AG08395 (cell line): ENCODE measurements at regions not wholly inside any gene's neighbourhood (a gene's known extent, or its start where the extent isn't known, plus 50 kb on each side); places are given as distances from the start of the nearest gene placed in this dataset.

Experiments used
- DNase-seq: peaks from one replicate; pipeline ENCODE4 v3.0.0; 2012; ENCODE audit warnings: mixed read lengths, low spot score

DNA sequence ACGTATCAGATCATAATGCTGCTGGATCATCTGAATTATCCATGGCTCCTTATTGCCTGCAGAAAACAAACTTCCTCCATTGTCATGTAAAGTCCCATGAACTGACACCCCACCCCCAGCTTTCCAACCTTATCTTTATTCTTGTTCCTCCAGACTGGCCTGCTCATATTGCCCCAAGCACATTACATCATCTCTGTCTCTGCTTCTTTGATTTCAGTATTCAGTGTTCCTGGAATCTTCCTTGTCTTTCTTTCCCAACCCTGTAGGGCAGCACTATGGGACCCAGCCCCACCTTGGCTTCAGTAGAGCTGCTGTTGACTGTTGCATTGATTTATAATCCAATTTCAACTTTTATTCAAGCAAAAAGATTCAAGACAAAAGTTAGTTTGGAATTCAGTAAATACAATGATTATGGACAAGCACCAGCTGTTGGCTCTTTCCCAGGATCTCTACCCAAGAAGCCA, 187.5 kb upstream of the ECI2 start:
- no peak for DNase-seq

DNA sequence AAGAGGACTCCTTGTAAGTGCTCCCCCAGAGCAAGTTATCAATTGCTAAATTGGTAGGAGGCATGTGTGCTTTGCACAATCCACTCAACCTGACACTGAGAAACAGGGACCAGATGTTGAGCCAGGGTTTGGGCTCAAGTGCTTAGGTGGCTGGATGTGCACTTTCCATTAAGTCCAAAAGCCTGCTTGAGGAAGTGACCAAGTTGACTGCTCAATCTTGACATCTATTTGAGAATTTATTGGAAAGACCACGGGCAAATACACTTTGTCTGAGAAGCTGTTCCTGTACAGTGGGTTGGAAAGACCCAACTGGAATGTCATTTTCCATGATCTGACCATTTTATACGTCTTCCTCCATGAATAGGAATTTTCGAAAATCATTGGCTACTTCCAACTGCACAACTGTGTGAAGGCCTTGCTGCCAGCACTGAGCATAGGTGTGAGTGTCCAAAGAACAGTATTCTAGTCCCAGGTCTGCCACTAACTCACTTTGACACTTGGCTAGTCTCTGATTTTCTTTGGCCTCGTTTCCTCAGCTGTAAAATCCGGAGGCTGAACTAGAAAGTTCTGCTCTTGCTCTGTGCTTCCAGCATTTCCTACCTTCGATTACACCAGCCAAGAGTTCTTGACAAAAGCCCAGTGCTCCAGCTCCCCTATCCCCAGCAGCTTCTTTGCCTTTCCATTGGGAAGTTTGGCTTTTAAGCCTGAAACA, 186.9 kb upstream of the ECI2 start:
- no peak for DNase-seq

DNA sequence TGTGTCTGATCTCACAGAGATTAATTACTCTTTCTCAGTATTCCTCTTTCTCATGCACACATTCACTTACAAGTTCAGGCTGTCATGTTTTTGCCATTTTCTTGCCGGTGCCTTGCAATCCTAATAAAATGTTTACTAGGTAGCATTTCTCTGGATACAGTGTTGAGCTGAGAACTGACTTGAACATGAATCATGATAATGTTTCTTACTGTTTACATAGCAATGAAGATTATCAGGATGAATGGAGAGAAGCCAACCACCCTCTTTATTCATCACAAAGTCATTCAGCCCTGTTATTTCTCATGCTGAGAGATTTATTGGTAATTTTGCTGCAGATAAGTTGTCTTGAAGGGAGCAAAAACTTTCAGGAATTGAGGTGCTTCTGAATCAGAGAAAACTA, 185.5 kb upstream of the ECI2 start:
- peak; percentile 79 for DNase-seq

DNA sequence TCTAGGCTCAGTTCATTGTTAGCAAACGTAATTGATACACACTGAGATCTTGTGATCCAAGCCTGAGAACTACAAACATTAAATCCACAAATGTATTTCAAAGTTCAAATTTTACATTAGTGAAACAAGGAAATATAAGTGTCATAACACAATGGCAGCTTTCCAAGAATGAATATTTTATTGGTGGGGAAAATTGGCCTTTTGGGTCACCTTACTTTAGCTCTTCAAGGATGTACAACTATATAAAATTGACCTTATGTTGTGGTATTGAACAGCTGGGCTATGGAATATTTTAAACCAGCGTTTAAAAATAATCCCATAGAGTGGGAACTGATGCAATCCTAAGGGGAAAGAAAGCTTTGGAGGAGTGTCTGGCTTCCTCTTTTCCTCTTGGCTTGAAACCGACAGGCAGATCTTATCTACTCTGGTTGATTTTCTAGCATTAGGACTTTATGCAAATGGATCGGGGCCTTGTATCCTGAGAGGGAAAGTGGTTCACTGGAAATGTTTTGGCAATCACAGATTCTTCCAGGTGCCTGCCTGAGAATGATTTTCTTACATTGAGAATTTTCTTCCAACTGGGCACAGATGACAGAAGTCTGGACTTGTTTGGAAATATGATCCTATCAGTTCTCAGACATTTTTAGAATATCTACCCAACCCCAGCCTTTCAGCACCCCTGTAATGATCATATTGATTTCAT, 184.8 kb upstream of the ECI2 start:
- DNase-seq, result no peak

DNA sequence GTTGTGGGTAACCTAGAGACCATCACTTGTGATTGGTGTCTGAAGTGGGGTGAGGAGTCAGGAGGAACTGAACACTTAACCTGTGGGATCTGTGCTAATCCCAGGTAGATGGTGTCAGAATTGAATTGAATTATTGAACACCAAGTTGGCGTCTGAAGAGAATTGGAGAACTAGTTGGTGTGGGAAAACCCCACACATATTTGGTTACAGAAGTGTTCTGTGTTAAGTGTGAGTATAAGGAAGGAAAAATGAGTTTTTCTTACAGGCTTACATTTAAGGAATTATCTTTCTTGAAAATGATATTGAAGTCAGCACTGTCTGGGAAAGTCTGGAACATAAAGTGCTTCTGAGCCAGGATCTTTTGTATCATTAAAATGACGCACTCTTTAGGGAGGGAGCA, 182.9 kb upstream of the ECI2 start:
- no peak for DNase-seq

DNA sequence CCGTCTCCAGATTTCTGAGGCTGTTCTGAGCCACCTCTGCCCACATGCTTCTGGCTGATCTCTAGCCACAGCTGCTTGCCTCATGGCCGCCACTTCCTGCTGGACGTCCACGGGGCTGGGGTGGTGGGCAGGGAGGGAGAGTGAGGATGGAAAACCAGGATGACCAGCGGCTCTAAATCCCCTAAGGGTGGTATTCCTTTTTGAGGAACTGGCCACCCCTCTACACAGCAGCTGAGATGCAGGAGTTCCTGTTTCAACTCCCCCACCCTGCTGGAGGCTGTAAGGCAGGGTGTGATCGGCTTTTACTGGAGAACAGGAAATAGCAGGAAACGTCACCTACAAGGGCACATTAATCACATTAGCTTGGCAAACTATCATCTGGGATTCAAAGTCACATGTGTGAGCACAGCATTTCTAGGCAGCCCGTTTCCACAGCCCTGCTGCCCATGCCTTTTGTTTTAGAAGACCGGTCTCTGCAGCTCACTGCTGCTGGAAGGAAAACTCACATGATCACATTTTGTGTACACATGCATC, 181.6 kb upstream of the ECI2 start:
- DNase-seq, result peak; percentile 76

DNA sequence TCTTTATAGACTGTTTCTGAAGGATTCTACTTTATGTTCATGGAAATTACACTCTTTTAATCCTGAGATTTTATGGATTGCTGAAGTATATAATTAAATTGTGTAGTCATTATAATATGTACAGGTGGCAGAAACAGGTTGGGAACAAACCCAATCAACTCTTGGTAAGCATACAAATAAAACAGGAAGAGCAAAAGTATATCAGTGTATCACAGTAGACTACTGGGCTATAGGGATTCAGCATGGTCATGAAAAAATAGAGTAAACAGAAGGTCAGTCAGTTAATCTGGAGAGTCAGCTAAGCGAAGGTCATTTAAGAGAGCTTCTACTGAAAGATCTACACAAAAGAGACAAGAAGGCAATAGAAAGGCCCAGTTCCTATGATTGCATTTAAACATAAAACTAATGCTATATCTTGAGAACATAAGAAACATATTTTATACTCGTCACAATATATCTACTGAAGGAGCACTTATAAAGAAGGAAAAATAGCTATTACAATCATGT, 178.9 kb upstream of the ECI2 start:
- no peak for DNase-seq

DNA sequence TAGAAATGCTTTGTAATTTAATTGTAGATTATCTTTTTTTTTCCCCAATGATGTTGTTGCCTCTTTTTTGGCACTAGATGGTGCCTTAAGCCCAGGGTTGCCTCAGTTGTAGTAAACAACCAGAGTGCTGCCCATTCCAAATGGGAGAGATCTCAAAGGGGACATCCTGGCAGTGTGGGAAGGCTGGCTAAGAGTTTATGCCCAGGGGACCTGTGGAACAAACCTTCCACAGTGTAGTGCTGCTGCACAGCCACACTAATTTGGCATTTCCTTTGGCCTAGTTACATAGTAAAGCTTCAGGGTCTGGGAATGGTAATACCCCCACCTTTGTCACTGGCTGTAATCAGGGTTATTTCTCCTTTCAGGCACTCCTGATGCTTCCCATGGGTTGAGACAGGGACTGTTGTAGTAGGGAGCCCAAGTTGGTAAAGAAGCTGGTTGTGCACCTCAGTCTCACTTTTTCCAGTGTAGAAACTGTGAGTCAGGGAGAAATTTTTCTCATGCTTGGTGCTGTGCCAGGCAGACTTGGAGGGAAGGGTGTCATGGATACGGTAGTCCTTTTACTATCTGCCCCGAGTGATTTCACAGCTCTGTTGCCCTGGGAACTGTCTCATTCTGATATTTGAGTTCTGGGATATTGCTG, 177.8 kb upstream of the ECI2 start:
- peak; percentile 88 for DNase-seq

DNA sequence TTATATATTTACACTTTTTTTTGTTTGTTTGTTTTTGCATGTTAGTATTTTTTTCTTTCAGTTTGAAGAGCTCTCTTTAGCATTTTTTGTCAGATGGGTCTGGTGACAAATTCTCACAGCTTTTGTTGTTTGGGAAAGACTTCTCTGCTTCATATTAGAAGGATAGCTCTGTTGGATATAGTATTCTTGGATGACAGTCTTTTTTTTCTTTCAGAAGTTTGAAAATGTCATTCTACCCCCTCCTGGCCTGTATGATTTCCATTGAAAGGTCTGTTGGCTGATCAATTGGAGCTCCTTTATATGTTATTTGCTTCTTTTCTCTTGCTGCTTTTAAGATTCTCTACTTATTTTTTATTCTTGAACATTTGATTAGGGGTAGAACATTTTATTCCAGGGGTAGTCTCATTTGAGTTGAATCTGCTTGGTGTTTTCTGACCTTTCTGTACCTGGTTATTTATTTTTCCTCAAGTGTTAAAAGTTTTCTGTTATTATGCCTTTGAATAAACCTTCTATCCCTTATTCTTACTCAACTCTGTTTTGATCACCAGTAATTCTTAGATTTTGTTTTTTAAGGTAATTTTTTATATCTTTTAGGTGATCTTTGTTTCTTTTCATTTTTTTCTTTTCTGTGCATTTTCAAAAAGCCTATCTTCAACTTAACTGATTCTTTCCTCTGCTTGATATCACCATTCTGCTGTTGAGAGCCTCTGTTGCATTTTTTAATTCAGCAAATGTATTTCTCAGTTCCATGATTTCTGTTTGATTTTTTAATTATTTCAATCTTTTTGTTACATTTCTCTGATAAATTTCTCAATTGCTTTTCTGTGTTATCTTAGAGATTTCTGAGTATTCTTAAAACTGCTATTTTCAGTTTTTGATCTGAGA, 176.8 kb upstream of the ECI2 start:
- no peak for DNase-seq

DNA sequence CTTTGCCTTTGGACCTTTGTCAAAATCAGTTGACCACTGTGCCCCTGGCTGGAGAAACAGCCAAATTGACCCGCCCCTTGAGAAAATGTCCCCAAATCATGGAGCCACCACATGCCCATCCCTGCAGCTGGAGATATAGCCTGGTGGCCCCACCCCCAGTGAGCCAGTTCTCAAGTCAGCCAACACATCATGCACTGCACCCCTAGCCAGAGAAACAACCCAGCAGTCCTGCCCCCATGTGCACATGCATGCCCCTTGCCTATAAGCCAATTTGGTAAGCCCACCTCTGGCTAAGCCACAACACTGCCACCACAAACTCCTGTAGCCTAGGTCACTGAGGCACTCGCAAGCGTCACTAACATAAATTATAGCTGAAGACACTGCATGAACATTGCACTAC, 174.2 kb upstream of the ECI2 start:
- DNase-seq, result no peak

DNA sequence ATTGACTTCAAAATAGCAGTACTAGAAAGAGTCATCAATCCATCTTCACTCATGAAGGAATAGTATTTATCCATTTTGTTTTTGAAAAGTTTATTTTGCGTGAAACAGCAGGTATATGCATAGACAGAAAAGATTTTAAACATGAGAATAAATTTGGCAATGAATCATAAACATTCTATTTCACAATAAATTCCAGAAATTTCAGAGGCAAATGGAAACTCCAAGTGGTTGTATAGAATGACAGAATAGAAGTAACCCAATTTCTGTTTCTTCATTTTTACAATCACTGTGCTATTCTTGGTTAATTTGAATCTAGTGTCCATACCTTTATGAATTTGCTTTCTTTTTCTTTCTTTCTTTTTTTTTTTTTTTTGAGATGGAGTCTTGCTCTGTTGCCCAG, 173.0 kb upstream of the ECI2 start:
- DNase-seq, result no peak

DNA sequence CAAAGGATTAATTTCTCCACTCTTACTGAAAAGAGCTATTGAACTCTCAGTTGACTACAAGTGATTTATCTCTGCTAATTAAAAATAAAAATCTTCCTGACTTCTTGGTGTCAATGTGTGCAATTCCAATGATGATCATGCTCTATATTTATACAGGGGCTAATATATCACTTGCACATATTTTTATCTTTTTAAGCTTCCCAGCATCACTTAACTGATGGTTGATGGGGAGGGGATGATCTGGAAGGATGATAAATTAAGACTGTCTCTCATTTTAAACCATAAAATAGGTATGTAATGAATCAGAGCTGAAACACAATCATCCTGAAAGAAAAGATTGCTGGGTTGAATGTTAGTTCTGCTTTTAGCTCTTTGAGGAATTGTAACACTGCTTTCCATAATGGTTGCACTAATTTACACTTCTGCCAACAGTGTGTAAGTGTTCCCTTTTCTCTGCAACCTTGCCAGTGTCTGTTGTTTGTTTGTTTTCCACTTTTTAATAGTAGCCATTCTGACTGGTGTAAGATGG, 169.6 kb upstream of the ECI2 start:
- no peak for DNase-seq

DNA sequence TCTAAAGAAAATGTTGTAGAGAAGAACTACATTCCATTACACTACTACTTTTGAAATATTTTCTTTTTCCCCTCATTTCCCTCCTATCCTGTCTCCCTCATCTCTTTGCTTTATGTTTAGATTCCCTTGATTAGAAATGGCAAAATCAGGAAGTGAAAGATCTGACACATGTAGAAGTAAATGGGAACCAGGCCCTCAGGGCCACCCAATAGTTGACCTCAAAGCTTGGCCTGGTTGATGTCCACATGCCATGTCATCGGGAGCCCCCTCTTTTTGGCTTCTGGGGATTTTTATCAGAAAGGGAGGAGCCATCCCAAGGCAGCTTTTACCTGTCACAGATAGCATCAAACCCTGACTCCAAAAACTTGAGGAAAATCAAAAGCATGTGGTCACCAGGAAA, 168.3 kb upstream of the ECI2 start:
- no peak for DNase-seq

DNA sequence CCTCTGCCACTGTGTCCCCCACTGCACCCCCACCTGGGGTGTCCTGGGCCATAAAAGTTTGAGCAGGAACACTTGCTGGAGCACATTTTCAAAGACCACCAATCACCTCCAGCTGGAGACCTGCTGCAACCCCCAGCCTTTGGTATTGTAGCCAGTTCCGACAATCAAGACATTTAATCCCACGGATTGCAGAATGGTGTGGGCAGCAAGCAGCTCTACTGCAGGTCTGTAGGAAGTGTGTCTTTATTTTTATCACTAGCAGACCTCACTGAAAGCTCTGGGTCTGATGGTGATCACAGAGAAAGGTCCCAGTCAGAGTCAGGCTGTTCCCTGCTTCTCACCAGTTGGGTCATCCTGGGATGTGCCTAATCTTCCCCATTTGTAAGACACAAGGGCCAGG, 167.1 kb upstream of the ECI2 start:
- no peak for DNase-seq

DNA sequence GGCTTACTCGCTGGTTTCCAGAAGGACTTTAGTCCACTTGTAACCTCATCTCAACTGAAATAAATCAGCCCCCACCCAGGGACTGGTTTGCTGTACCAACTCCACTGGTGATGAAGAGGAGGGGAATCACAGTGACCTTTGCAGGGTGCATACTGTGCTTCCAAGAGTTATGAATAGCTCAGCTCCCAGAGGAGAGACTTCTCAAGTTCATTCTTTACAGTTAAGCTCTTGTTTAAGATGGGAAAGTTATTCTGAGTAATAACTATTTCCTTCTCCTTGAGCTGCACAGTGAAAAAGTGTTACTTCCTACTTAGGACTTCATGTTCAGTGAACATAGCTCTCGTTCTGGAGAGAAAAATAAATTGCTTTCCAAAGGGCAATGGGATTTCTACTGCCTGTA, 166.5 kb upstream of the ECI2 start:
- no peak for DNase-seq

DNA sequence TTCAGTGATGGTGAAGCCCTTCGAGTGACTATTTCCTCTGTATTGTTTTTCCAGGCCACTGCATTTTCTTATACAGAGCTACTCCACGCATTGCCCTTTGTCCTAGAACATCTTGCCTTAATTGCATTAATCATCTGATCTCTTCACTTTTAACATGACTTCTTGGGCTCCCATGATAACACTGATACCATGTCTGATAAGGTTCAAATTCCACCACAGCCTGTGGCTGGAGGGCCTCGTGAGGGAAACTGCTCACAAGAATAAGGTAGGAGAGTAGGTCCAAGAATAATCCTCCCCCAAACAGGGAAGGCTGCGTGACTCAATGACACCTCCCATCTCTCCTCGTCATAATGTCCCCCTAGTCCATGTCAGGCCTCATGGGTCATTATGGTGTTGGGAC, 165.5 kb upstream of the ECI2 start:
- no peak for DNase-seq

DNA sequence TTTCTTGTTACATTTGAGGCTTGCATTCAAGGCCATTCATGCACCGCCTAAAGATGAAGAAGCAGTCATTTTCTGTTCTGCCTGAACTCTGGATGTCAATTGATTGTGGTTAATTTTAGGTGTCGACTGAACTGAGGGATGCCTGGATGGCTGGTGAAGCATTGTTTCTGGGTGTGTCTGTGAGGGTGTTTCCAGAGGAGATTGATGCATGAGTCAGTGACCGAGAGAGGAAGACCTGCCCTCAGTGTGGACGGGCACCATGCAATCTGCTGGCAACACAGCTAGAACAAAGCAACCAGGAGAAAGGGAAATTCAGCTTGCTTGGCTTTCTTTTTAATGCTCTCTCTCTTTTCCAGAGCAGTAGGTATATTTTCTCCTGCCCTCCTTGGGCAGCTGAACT, 164.1 kb upstream of the ECI2 start:
- DNase-seq, result no peak

DNA sequence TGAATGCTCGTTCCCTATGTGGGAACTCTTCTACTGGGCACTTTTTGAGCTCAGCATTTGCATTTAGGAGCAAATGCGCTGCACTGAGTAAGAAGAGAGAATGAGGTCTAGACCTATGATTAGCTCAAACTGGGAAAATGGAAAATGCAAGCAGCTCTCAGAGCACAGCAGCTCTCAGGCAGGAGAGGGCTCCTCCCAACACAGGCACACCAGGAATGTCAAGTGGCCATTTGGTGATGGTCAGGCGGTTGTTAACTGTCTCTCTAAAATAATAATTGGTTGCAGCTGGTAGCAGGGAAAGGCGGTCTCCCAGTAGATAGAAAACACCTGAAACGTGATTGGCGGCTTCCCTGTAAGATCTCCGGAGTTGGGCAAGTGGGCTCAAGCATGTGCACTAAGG, 162.0 kb upstream of the ECI2 start:
- DNase-seq, result no peak

DNA sequence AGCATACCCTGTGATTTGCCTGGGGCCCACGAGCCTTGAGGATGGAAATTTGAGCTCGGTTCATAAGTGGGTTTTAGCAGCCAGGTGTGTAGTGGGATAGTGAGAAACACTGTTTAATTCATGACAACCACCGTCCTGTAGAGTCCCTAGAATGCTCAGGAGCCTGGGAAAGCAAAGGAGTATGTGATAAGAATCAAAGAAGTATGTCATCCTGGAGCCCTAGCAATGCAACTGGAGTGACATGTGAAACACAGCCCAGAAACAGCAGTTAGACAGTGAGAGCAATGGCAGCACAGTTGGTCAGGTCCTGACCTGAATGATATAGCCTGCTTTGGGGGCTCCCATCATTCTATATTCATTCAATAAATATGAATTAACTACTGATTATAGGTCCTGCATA, 161.2 kb upstream of the ECI2 start:
- no peak for DNase-seq

DNA sequence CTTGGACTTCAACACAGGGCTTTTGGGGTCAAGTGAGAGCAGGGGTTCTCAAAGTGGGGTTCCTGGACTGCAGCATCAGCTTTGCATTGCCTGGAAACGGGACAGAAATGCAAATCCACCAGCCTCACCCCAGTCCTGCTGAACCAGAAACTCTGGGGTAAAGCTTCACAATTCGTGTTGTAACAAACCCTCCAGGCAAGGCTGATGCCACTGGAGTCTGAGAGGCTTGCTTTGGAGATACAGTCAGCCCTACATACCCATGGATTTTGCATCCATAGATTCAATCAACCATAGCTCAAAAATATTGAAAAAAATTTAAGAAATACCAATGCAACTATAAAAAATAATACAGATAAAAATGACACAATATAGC, 160.4 kb upstream of the ECI2 start:
- no peak for DNase-seq

DNA sequence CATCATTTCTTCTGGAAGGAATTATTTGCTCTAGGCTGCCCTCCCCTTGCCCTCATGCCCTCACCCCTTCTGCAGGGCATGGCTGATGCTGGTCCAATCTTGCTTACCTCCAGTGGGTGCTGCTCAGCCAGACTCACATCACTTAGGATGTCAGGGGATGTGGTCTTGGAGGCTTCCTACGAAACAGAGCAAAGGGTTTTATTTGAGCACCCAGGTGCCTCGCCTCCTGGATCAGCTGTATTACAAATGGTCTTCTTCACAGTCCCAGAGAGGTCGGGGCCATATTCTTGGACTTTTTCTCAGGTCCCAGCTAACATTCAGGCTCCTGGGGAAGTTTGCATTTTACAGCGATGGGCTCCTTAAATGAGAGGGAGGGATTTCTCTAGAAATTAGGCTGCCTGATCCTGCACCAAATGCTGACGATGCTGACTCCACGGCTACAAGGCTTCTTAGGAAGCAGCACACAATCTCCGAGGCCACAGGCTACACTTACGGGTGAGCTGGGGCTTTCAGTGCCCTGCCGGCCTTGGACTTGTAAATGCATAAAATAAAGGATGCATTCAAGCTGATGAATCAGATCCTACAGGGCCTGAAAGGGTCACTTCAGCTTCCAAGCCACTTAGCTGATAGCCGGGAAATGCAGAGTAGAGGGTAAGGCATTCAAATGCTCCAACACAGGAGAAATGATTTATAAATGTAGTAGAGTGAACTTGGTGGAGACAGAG, 159.8 kb upstream of the ECI2 start:
- DNase-seq, result no peak
